PC-9 (cell line): ENCODE measurements at regions not wholly inside any gene's neighbourhood (a gene's known extent, or its start where the extent isn't known, plus 50 kb on each side); places are given as distances from the start of the nearest gene placed in this dataset.

Experiments used
- BruUV-seq: library from RNA; stranded (reverse); fragments of 400-500 nt; replicated peaks from 2 replicates; lab custom pipeline; 2021; lab: Mats Ljungman, UMichigan
- CTCF ChIA-PET: fragments of 300-600 bp; sonication (Branson Sonifier 250); formaldehyde crosslinking; loops from one replicate; lab custom pipeline; 2022; ENCODE audit warnings: antibody characterized with exemption; lab: Charles Lee
- POLR2A ChIA-PET: fragments of 300-600 bp; sonication (Branson Sonifier 250); formaldehyde crosslinking; loops from one replicate; lab custom pipeline; 2022; ENCODE audit warnings: antibody characterized with exemption; ENCODE audit not compliant: unreplicated experiment; lab: Charles Lee
- DNase-seq, 2 experiments: peaks; one replicate each; pipeline versions ENCODE4 v3.0.0 to v3.0.0-alpha.2; 2015 to 2022; ENCODE audit warnings: mixed read lengths in 1 of 2
- H2AFZ ChIP-seq: fragments of 200-600 bp; sonication (generic); 2 replicates; pipeline ENCODE4 v1.8.1; 2017; ENCODE audit warnings: antibody characterized with exemption
- H3F3A ChIP-seq: fragments of 200-600 bp; sonication (generic); 2 replicates; pipeline ENCODE4 v1.8.1; 2017; ENCODE audit warnings: antibody characterized with exemption, mild to moderate bottlenecking, low read depth; ENCODE audit not compliant: insufficient read depth
- H3K27ac ChIP-seq: fragments of 200-600 bp; sonication (generic); 2 replicates; pipeline ENCODE4 v1.6.1; 2016; ENCODE audit warnings: mixed run types
- H3K27me3 ChIP-seq: fragments of 200-600 bp; sonication (generic); 2 replicates; pipeline ENCODE4 v1.6.1; 2016; ENCODE audit warnings: low read depth, mixed run types; ENCODE audit not compliant: insufficient read depth
- H3K36me3 ChIP-seq: fragments of 200-600 bp; sonication (generic); 2 replicates; pipeline ENCODE4 v1.6.1; 2016; ENCODE audit warnings: low read depth, mixed run types
- H3K4me1 ChIP-seq: fragments of 200-600 bp; sonication (generic); replicated peaks from 2 replicates; pipeline ENCODE4 v1.6.1; 2016; ENCODE audit warnings: mixed run types; ENCODE audit not compliant: insufficient read depth
- H3K4me2 ChIP-seq: fragments of 200-600 bp; sonication (generic); 2 replicates; pipeline ENCODE4 v1.6.1; 2017; ENCODE audit warnings: mixed run types
- H3K4me3 ChIP-seq: fragments of 200-600 bp; sonication (generic); 2 replicates; pipeline ENCODE4 v1.6.1; 2016; ENCODE audit warnings: mixed run types
- H3K79me2 ChIP-seq: fragments of 200-600 bp; sonication (generic); 2 replicates; pipeline ENCODE4 v1.6.1; 2017; ENCODE audit warnings: low read depth, mixed run types
- H3K9me2 ChIP-seq: fragments of 200-600 bp; sonication (generic); 2 replicates; pipeline ENCODE4 v1.8.1; 2017; ENCODE audit warnings: mild to moderate bottlenecking; ENCODE audit not compliant: insufficient read depth
- H3K9me3 ChIP-seq: fragments of 200-600 bp; sonication (generic); 2 replicates; pipeline ENCODE4 v1.8.1; 2016; ENCODE audit warnings: low read depth; ENCODE audit not compliant: insufficient read depth
- H4K20me1 ChIP-seq: fragments of 200-600 bp; sonication (generic); 2 replicates; pipeline ENCODE4 v1.8.1; 2017; ENCODE audit not compliant: insufficient read depth
- CTCF ChIP-seq: fragments of 200-600 bp; sonication (generic); conservative IDR thresholded peaks from 2 replicates; pipeline ENCODE4 v1.6.1; 2017; ENCODE audit warnings: mixed run types, antibody characterized with exemption, mild to moderate bottlenecking, moderate library complexity
- EZH2 ChIP-seq: fragments of 200-600 bp; sonication (generic); IDR thresholded peaks from 2 replicates; pipeline ENCODE4 v1.8.0; 2017; ENCODE audit warnings: antibody characterized with exemption, low read depth
- intact Hi-C: fragments of 100-400 bp; cut with micrococcal nuclease; formaldehyde crosslinking; loops from one replicate; pipeline ENCODE4 v1.10.0; 2022; ENCODE audit not compliant: unreplicated experiment

GRCh38 chr18:51251625-51252024, 54.1 kb upstream of the MEX3C start:
- BruUV-seq, result no TSS peak
- Histone ChIP-seq H3K27ac (no peak overlapping the region), H3K4me2 (no peak overlapping the region)

GRCh38 chr18:51253476-51253875, 56.0 kb upstream of the MEX3C start:
- no peak overlapping the region for H3K4me3 ChIP-seq
- no peak overlapping the region for H3K4me2 ChIP-seq
- no peaks in the 10 kb centered on the region for H3K4me1 ChIP-seq
- TF ChIP-seq CTCF (no peak), EZH2 (no peak)
- no peak overlapping the region for H2AFZ ChIP-seq
- no TSS peak for BruUV-seq
- H3K27ac ChIP-seq, result no peak overlapping the region
- no peaks in the 10 kb centered on the region; the same call in 1 of the 2 replicates for H3K9me3 ChIP-seq
- ChIA-PET POLR2A (no interaction called here), CTCF (no interaction called here)
- H3F3A ChIP-seq, result no peaks in the 10 kb centered on the region
- no peaks in the 10 kb centered on the region for H3K9me2 ChIP-seq
- intact Hi-C loops, result no loop called here
- no peaks in the 10 kb centered on the region for H3K79me2 ChIP-seq
- H4K20me1 ChIP-seq, result no peaks in the 10 kb centered on the region
- H3K27me3 ChIP-seq, result no peaks in the 10 kb centered on the region
- DNase-seq, result no peak
- no peaks in the 10 kb centered on the region for H3K36me3 ChIP-seq

More at GRCh38 chr18:51251625-51252024, 54.1 kb upstream of the MEX3C start:
- Histone ChIP-seq H3K4me1 (no peaks in the 10 kb centered on the region), H3K36me3 (no peaks in the 10 kb centered on the region), H3K4me3 (no peak overlapping the region), H3K9me3 (no peaks in the 10 kb centered on the region; the same call in 1 of the 2 replicates), H2AFZ (no peak overlapping the region), H3F3A (no peaks in the 10 kb centered on the region), H3K79me2 (no peaks in the 10 kb centered on the region), H3K27me3 (no peaks in the 10 kb centered on the region), H3K9me2 (no peaks in the 10 kb centered on the region), H4K20me1 (no peaks in the 10 kb centered on the region)
- ChIA-PET CTCF (no interaction called here), POLR2A (no interaction called here)
- DNase-seq, result no peak
- intact Hi-C loops, result no loop called here
- TF ChIP-seq EZH2 (no peak), CTCF (no peak)

GRCh38 chr18:51255693-51256092, 58.2 kb upstream of the MEX3C start:
- ChIA-PET CTCF (no interaction called here), POLR2A (no interaction called here)
- Histone ChIP-seq H2AFZ (no peak overlapping the region), H3K9me3 (no peaks in the 10 kb centered on the region; the same call in 1 of the 2 replicates), H3K79me2 (no peaks in the 10 kb centered on the region), H3F3A (no peaks in the 10 kb centered on the region), H3K4me1 (no peaks in the 10 kb centered on the region), H3K4me3 (no peak overlapping the region), H3K36me3 (no peaks in the 10 kb centered on the region), H3K9me2 (no peaks in the 10 kb centered on the region), H3K27ac (no peak overlapping the region), H3K4me2 (no peak overlapping the region), H4K20me1 (no peaks in the 10 kb centered on the region), H3K27me3 (no peaks in the 10 kb centered on the region)
- BruUV-seq, result no TSS peak
- no peak for DNase-seq
- no peak for TF ChIP-seq EZH2
- TF ChIP-seq CTCF, result no peak
- intact Hi-C loops, result no loop called here
